ENCODE measurements at regions not wholly inside any gene's neighbourhood (a gene's known extent, or its start where the extent isn't known, plus 50 kb on each side); places are given as distances from the start of the nearest gene placed in this dataset.

- no peak for TF ChIP-seq CTCF (IDR thresholded peaks at IDR 0.05)
- TF ChIP-seq POLR2A (IDR thresholded peaks at IDR 0.05), result no peak
Observed at GRCh38 chr9:135284386-135285134, 195.0 kb upstream of the PPP1R26 start.

All from vagina (tissue), 2 donors.